ENCODE measurements at regions not wholly inside any gene's neighbourhood (a gene's known extent, or its start where the extent isn't known, plus 50 kb on each side); places are given as distances from the start of the nearest gene placed in this dataset.

GRCh38 chr15:96254173-96254572, 76.3 kb upstream of the NR2F2 start:
- Histone ChIP-seq H4K20me1 (replicated peaks; ENCODE audit: insufficient read depth) (no peaks in the 10 kb centered on the region), H3K4me1 (ENCODE audit: insufficient read depth) (peaks cover 5% of the 10 kb centered on the region; the same call in 1 of the 2 replicates), H3K36me3 (ENCODE audit: insufficient read depth) (no peaks in the 10 kb centered on the region), H3F3A (replicated peaks; ENCODE audit: low read depth) (no peaks in the 10 kb centered on the region), H3K4me2 (peak overlapping the region; percentile 23; the same call in 1 of the 2 replicates), H3K4me3 (no peak overlapping the region), H3K9me2 (ENCODE audit: insufficient read depth) (peaks cover 4% of the 10 kb centered on the region; the same call in 1 of the 2 replicates), H2AFZ (no peak overlapping the region), H3K27me3 (ENCODE audit: insufficient read depth) (no peaks in the 10 kb centered on the region), H3K27ac (ENCODE audit: low read depth) (no peak overlapping the region), H3K79me2 (replicated peaks; ENCODE audit: insufficient read depth) (no peaks in the 10 kb centered on the region)
- Mint-ChIP-seq H3K9me3 (no peaks in the 10 kb centered on the region), H3K27me3 (ENCODE audit: insufficient read depth, low read depth, poor library complexity) (no peaks in the 10 kb centered on the region), H3K27ac (no peak overlapping the region), H3K4me3 (no peak overlapping the region), H3K4me1 (peaks cover 23% of the 10 kb centered on the region), H3K36me3 (ENCODE audit: low read depth) (no peaks in the 10 kb centered on the region)
- ATAC-seq (peak; percentile 43; the same call in 2 of the 3 replicates), DNase-seq (ENCODE audit: low spot score) (peak; percentile 40)
- TF ChIP-seq EZH2phosphoT487 (IDR thresholded peaks at IDR 0.05; ENCODE audit: unreplicated experiment) (no peak), NANOG (IDR thresholded peaks at IDR 0.05; ENCODE audit: borderline replicate concordance) (no peak), STAT1 (IDR thresholded peaks at IDR 0.05; ENCODE audit: unreplicated experiment) (no peak), ZNF114 (CRISPR knock-in tag; IDR thresholded peaks at IDR 0.05) (no peak), CREB1 (CRISPR knock-in tag; IDR thresholded peaks at IDR 0.05; ENCODE audit: low read depth) (no peak), REST (IDR thresholded peaks at IDR 0.05; ENCODE audit: unreplicated experiment) (no peak), ZNF331 (CRISPR knock-in tag; IDR thresholded peaks at IDR 0.05; ENCODE audit: low read depth) (no peak)
- TF ChIP-seq, protein P1, sequence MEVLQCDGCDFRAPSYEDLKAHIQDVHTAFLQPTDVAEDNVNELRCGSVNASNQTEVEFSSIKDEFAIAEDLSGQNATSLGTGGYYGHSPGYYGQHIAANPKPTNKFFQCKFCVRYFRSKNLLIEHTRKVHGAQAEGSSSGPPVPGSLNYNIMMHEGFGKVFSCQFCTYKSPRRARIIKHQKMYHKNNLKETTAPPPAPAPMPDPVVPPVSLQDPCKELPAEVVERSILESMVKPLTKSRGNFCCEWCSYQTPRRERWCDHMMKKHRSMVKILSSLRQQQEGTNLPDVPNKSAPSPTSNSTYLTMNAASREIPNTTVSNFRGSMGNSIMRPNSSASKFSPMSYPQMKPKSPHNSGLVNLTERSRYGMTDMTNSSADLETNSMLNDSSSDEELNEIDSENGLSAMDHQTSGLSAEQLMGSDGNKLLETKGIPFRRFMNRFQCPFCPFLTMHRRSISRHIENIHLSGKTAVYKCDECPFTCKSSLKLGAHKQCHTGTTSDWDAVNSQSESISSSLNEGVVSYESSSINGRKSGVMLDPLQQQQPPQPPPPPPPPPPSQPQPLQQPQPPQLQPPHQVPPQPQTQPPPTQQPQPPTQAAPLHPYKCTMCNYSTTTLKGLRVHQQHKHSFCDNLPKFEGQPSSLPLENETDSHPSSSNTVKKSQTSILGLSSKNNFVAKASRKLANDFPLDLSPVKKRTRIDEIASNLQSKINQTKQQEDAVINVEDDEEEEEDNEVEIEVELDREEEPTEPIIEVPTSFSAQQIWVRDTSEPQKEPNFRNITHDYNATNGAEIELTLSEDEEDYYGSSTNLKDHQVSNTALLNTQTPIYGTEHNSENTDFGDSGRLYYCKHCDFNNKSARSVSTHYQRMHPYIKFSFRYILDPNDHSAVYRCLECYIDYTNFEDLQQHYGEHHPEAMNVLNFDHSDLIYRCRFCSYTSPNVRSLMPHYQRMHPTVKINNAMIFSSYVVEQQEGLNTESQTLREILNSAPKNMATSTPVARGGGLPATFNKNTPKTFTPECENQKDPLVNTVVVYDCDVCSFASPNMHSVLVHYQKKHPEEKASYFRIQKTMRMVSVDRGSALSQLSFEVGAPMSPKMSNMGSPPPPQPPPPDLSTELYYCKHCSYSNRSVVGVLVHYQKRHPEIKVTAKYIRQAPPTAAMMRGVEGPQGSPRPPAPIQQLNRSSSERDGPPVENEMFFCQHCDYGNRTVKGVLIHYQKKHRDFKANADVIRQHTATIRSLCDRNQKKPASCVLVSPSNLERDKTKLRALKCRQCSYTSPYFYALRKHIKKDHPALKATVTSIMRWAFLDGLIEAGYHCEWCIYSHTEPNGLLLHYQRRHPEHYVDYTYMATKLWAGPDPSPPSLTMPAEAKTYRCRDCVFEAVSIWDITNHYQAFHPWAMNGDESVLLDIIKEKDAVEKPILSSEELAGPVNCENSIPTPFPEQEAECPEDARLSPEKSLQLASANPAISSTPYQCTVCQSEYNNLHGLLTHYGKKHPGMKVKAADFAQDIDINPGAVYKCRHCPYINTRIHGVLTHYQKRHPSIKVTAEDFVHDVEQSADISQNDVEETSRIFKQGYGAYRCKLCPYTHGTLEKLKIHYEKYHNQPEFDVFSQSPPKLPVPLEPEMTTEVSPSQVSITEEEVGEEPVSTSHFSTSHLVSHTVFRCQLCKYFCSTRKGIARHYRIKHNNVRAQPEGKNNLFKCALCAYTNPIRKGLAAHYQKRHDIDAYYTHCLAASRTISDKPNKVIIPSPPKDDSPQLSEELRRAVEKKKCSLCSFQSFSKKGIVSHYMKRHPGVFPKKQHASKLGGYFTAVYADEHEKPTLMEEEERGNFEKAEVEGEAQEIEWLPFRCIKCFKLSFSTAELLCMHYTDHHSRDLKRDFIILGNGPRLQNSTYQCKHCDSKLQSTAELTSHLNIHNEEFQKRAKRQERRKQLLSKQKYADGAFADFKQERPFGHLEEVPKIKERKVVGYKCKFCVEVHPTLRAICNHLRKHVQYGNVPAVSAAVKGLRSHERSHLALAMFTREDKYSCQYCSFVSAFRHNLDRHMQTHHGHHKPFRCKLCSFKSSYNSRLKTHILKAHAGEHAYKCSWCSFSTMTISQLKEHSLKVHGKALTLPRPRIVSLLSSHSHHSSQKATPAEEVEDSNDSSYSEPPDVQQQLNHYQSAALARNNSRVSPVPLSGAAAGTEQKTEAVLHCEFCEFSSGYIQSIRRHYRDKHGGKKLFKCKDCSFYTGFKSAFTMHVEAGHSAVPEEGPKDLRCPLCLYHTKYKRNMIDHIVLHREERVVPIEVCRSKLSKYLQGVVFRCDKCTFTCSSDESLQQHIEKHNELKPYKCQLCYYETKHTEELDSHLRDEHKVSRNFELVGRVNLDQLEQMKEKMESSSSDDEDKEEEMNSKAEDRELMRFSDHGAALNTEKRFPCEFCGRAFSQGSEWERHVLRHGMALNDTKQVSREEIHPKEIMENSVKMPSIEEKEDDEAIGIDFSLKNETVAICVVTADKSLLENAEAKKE (CRISPR knock-in tag; IDR thresholded peaks at IDR 0.05) = no peak
- TF ChIP-seq, protein P2, sequence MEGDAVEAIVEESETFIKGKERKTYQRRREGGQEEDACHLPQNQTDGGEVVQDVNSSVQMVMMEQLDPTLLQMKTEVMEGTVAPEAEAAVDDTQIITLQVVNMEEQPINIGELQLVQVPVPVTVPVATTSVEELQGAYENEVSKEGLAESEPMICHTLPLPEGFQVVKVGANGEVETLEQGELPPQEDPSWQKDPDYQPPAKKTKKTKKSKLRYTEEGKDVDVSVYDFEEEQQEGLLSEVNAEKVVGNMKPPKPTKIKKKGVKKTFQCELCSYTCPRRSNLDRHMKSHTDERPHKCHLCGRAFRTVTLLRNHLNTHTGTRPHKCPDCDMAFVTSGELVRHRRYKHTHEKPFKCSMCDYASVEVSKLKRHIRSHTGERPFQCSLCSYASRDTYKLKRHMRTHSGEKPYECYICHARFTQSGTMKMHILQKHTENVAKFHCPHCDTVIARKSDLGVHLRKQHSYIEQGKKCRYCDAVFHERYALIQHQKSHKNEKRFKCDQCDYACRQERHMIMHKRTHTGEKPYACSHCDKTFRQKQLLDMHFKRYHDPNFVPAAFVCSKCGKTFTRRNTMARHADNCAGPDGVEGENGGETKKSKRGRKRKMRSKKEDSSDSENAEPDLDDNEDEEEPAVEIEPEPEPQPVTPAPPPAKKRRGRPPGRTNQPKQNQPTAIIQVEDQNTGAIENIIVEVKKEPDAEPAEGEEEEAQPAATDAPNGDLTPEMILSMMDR (conservative IDR thresholded peaks at IDR 0.05; ENCODE audit: low read depth in 2 of 2) = no peak
- TF ChIP-seq, protein P3, sequence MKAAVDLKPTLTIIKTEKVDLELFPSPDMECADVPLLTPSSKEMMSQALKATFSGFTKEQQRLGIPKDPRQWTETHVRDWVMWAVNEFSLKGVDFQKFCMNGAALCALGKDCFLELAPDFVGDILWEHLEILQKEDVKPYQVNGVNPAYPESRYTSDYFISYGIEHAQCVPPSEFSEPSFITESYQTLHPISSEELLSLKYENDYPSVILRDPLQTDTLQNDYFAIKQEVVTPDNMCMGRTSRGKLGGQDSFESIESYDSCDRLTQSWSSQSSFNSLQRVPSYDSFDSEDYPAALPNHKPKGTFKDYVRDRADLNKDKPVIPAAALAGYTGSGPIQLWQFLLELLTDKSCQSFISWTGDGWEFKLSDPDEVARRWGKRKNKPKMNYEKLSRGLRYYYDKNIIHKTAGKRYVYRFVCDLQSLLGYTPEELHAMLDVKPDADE (IDR thresholded peaks at IDR 0.05) = no peak
